ENCODE measurements at regions not wholly inside any gene's neighbourhood (a gene's known extent, or its start where the extent isn't known, plus 50 kb on each side); places are given as distances from the start of the nearest gene placed in this dataset.

- H3K4me1 ChIP-seq, result no peaks in the 10 kb centered on the region
- no peak overlapping the region for H3K27ac ChIP-seq
- TF ChIP-seq CTCF (IDR thresholded peaks at IDR 0.05) (no peak), POLR2A (IDR thresholded peaks at IDR 0.05) (no peak)
- no peaks in the 10 kb centered on the region for H3K36me3 ChIP-seq
- 62 to 76% methylated on average over 4 of the region's 4 CpGs for WGBS, 2 donors
- intact Hi-C loops (cut with DNase I), result no loop called here
- H3K4me3 ChIP-seq, result no peak overlapping the region
- DNase-seq, result no peak
- no peaks in the 10 kb centered on the region for H3K9me3 ChIP-seq
- no peaks in the 10 kb centered on the region for H3K27me3 ChIP-seq
These were observed 80.6 kb downstream of the MFSD1 start for GRCh38 chr3:158882445-158882844.

GRCh38 chr3:158896729-158897128 is 94.9 kb downstream of the MFSD1 start:
- Histone ChIP-seq H3K27ac (no peak overlapping the region), H3K36me3 (no peaks in the 10 kb centered on the region), H3K9me3 (no peaks in the 10 kb centered on the region), H3K27me3 (no peaks in the 10 kb centered on the region), H3K4me3 (no peak overlapping the region), H3K4me1 (no peaks in the 10 kb centered on the region)
- WGBS, 2 donors, result 54 to 63% methylated on average over 6 of the region's 6 CpGs
- DNase-seq, result no peak
- TF ChIP-seq POLR2A (IDR thresholded peaks at IDR 0.05) (no peak), CTCF (IDR thresholded peaks at IDR 0.05) (no peak)
- intact Hi-C loops (cut with DNase I), result no loop called here

GRCh38 chr3:158906749-158907148 is 104.9 kb downstream of the MFSD1 start:
- DNase-seq, result no peak
- intact Hi-C loops (cut with DNase I), result no loop called here
- Histone ChIP-seq H3K27me3 (no peaks in the 10 kb centered on the region), H3K27ac (no peak overlapping the region), H3K9me3 (no peaks in the 10 kb centered on the region), H3K4me3 (no peak overlapping the region), H3K36me3 (no peaks in the 10 kb centered on the region), H3K4me1 (no peaks in the 10 kb centered on the region)
- TF ChIP-seq POLR2A (IDR thresholded peaks at IDR 0.05) (no peak), CTCF (IDR thresholded peaks at IDR 0.05) (no peak)
- WGBS, 2 donors, result 80 to 100% methylated on average over 1 of the region's 1 CpG

- Histone ChIP-seq H3K4me3 (no peak overlapping the region), H3K36me3 (no peaks in the 10 kb centered on the region), H3K4me1 (no peaks in the 10 kb centered on the region), H3K27me3 (no peaks in the 10 kb centered on the region), H3K9me3 (no peaks in the 10 kb centered on the region), H3K27ac (no peak overlapping the region)
- 45 to 49% methylated on average over 2 of the region's 2 CpGs for WGBS, 2 donors
- DNase-seq, result no peak
- TF ChIP-seq POLR2A (IDR thresholded peaks at IDR 0.05) (no peak), CTCF (IDR thresholded peaks at IDR 0.05) (no peak)
- intact Hi-C loops (cut with DNase I), result no loop called here
These were observed 106.4 kb downstream of the MFSD1 start for GRCh38 chr3:158908187-158908734.

- Histone ChIP-seq H3K4me1 (no peaks in the 10 kb centered on the region), H3K27me3 (no peaks in the 10 kb centered on the region), H3K9me3 (no peaks in the 10 kb centered on the region), H3K27ac (no peak overlapping the region), H3K4me3 (no peak overlapping the region), H3K36me3 (no peaks in the 10 kb centered on the region)
- intact Hi-C loops (cut with DNase I), result no loop called here
- no peak for TF ChIP-seq POLR2A (IDR thresholded peaks at IDR 0.05)
- no peak for TF ChIP-seq CTCF (IDR thresholded peaks at IDR 0.05)
- no peak for DNase-seq
- 21 to 33% methylated on average over 2 of the region's 2 CpGs for WGBS, 2 donors
These were observed 108.0 kb downstream of the MFSD1 start for GRCh38 chr3:158909870-158910269.
